Trophoblast cell (in vitro differentiated cells and primary cell): ENCODE measurements at regions not wholly inside any gene's neighbourhood (a gene's known extent, or its start where the extent isn't known, plus 50 kb on each side); places are given as distances from the start of the nearest gene placed in this dataset.

ENCODE experiments used
- DNase-seq, 2 donors: peaks; one replicate each; pipeline ENCODE4 v3.0.0-alpha.2; 2016
- H2AFZ ChIP-seq: 2 replicates; pipeline ENCODE4 v1.6.1; 2013; ENCODE audit warnings: low read length, moderate library complexity, mild to moderate bottlenecking; ENCODE audit not compliant: insufficient read depth, poor library complexity
- H2AK5ac ChIP-seq: 2 replicates; pipeline ENCODE4 v1.6.1; 2013; ENCODE audit warnings: mild to moderate bottlenecking, low read length
- H2BK120ac ChIP-seq: 2 replicates; pipeline ENCODE4 v1.6.1; 2013; ENCODE audit warnings: low read length, mild to moderate bottlenecking, moderate library complexity; ENCODE audit not compliant: insufficient read depth, poor library complexity
- H2BK12ac ChIP-seq: 2 replicates; pipeline ENCODE4 v1.6.1; 2013; ENCODE audit warnings: mild to moderate bottlenecking, low read length, moderate library complexity
- H2BK5ac ChIP-seq: 2 replicates; pipeline ENCODE4 v1.6.1; 2013; ENCODE audit warnings: low read length, low read depth, moderate library complexity, mild to moderate bottlenecking; ENCODE audit not compliant: poor library complexity
- H3K14ac ChIP-seq: 2 replicates; pipeline ENCODE4 v1.6.1; 2013; ENCODE audit warnings: mild to moderate bottlenecking, low read length
- H3K18ac ChIP-seq: 2 replicates; pipeline ENCODE4 v1.6.1; 2013; ENCODE audit warnings: mild to moderate bottlenecking, low read length
- H3K23ac ChIP-seq: 2 replicates; pipeline ENCODE4 v1.6.1; 2013; ENCODE audit warnings: low read length
- H3K27ac ChIP-seq: 2 replicates; pipeline ENCODE4 v1.5.1; 2013; ENCODE audit warnings: low read depth, mild to moderate bottlenecking, inconsistent platforms, low read length, moderate library complexity
- H3K27me3 ChIP-seq: 2 replicates; pipeline ENCODE4 v1.6.1; 2013; ENCODE audit warnings: inconsistent platforms, mild to moderate bottlenecking, low read length, moderate library complexity; ENCODE audit not compliant: insufficient read depth
- H3K36me3 ChIP-seq, 2 experiments: 1 replicate in 1 of 2; 2 replicates in 1 of 2; pipeline ENCODE4 v1.6.1; 2013; ENCODE audit warnings: low read length in 2 of 2, mild to moderate bottlenecking in 2 of 2, moderate library complexity in 1 of 2; ENCODE audit not compliant: insufficient read depth in 2 of 2, control insufficient read depth in 1 of 2
- H3K4ac ChIP-seq: 2 replicates; pipeline ENCODE4 v1.6.1; 2013; ENCODE audit warnings: low read depth, mild to moderate bottlenecking, low read length, moderate library complexity
- H3K4me1 ChIP-seq, 2 experiments: 1 replicate in 1 of 2; 2 replicates in 1 of 2; pipeline ENCODE4 v1.6.1; 2013; ENCODE audit warnings: low read length in 2 of 2, mild to moderate bottlenecking in 2 of 2, moderate library complexity in 1 of 2; ENCODE audit not compliant: insufficient read depth in 2 of 2, control insufficient read depth in 1 of 2
- H3K4me2 ChIP-seq: 2 replicates; pipeline ENCODE4 v1.6.1; 2013; ENCODE audit warnings: inconsistent platforms, mild to moderate bottlenecking, low read length, moderate library complexity
- H3K4me3 ChIP-seq: 2 replicates; pipeline ENCODE4 v1.5.1; 2013; ENCODE audit warnings: mild to moderate bottlenecking, low read depth, low read length, inconsistent platforms
- H3K79me1 ChIP-seq: one replicate; pipeline ENCODE4 v1.6.1; 2013; ENCODE audit warnings: low read length
- H3K79me2 ChIP-seq: 2 replicates; pipeline ENCODE4 v1.6.1; 2013; ENCODE audit warnings: low read length, mild to moderate bottlenecking; ENCODE audit not compliant: control insufficient read depth, insufficient read depth, poor library complexity
- H3K9ac ChIP-seq: 2 replicates; pipeline ENCODE4 v1.6.1; 2013; ENCODE audit warnings: mild to moderate bottlenecking, low read length
- H3K9me3 ChIP-seq: 2 replicates; pipeline ENCODE4 v1.6.1; 2013; ENCODE audit warnings: low read depth, mild to moderate bottlenecking, control low read depth, inconsistent platforms, low read length; ENCODE audit not compliant: insufficient read depth
- H4K12ac ChIP-seq: 2 replicates; pipeline ENCODE4 v1.6.1; 2013; ENCODE audit warnings: low read depth, mild to moderate bottlenecking, low read length, moderate library complexity
- H4K8ac ChIP-seq: 2 replicates; pipeline ENCODE4 v1.6.1; 2013; ENCODE audit warnings: low read depth, mild to moderate bottlenecking, low read length, moderate library complexity
- H4K91ac ChIP-seq: one replicate; pipeline ENCODE4 v1.6.1; 2013; ENCODE audit warnings: low read depth, mild to moderate bottlenecking, low read length, moderate library complexity
- WGBS: extraction: QIAGEN DNeasy Blood & Tissue Kit; methylation state at CpG from one replicate; pipeline ENCODE4 v1.1.7; 2013; ENCODE audit warnings: missing lambda C conversion rate; ENCODE audit not compliant: insufficient read length, insufficient coverage; ENCODE audit errors: extremely low coverage; 5-methylcytosine and 5-hydroxymethylcytosine counted together

GRCh38 chr2:16181062-16181740, 240.9 kb downstream of the MYCN start:
- H3K4me3 ChIP-seq = no peak overlapping the region
- no peak overlapping the region for H2BK120ac ChIP-seq
- H3K79me1 ChIP-seq = no peaks in the 10 kb centered on the region
- no peak overlapping the region for H3K27ac ChIP-seq
- no peak overlapping the region for H3K9ac ChIP-seq
- no CpG with 5 or more reads among the region's 12 CpGs for WGBS
- no peak overlapping the region for H2BK12ac ChIP-seq
- H3K27me3 ChIP-seq = no peaks in the 10 kb centered on the region
- H3K4me2 ChIP-seq = no peak overlapping the region
- H3K14ac ChIP-seq = no peak overlapping the region
- H3K9me3 ChIP-seq = no peaks in the 10 kb centered on the region
- no peak overlapping the region for H2AFZ ChIP-seq
- H4K91ac ChIP-seq = no peak overlapping the region
- peaks cover 2 to 6% of the 10 kb centered on the region in 2 experiments for H3K4me1 ChIP-seq
- H2BK5ac ChIP-seq = no peak overlapping the region
- no peak overlapping the region for H3K18ac ChIP-seq
- H3K4ac ChIP-seq = no peak overlapping the region
- no peak overlapping the region for H4K8ac ChIP-seq
- H3K36me3 ChIP-seq = no peaks in the 10 kb centered on the region
- H3K23ac ChIP-seq = no peak overlapping the region
- no peaks in the 10 kb centered on the region for H3K79me2 ChIP-seq
- H4K12ac ChIP-seq = no peak overlapping the region
- DNase-seq = no peak
- H2AK5ac ChIP-seq = no peak overlapping the region

DNA sequence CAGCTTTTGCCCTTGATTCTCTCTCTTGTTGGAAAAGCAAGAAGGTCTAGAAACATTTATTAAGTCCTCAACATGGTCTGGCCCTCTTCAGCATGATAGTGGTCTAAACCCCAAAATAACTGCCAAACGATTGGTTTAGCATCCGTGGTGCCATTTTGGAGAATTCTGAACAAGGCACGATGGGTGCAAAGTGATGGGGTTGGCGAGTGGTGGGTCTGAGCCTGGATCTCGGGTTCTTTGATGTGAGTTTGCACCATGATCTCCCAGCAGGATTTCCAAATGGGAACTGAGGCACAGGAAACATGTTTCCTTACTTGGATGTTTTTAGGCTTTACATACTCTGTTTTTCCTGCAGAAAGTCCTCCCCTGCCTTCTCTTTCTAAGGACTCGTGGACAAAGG, 240.3 kb downstream of the MYCN start:
- Histone ChIP-seq H4K8ac (no peak overlapping the region), H3K36me3 (no peaks in the 10 kb centered on the region), H3K27me3 (no peaks in the 10 kb centered on the region), H3K18ac (no peak overlapping the region), H2BK12ac (no peak overlapping the region), H2AK5ac (no peak overlapping the region), H2BK5ac (no peak overlapping the region), H2BK120ac (no peak overlapping the region), H2AFZ (no peak overlapping the region), H3K27ac (no peak overlapping the region), H3K9ac (no peak overlapping the region), H3K4me3 (no peak overlapping the region), H3K79me2 (no peaks in the 10 kb centered on the region), H3K4ac (no peak overlapping the region), H3K23ac (no peak overlapping the region), H4K12ac (no peak overlapping the region), H3K14ac (no peak overlapping the region), H3K79me1 (no peaks in the 10 kb centered on the region), H3K9me3 (no peaks in the 10 kb centered on the region), H3K4me2 (no peak overlapping the region), H3K4me1 (peaks cover 2 to 6% of the 10 kb centered on the region in 2 experiments), H4K91ac (no peak overlapping the region)
- no peak for DNase-seq
- WGBS = no CpG with 5 or more reads among the region's 6 CpGs

- Histone ChIP-seq H4K12ac (no peak overlapping the region), H2AFZ (no peak overlapping the region), H3K4me1 (peaks cover 2 to 8% of the 10 kb centered on the region in 2 experiments), H3K27me3 (no peaks in the 10 kb centered on the region), H2BK12ac (peak overlapping the region; percentile 45), H3K23ac (no peak overlapping the region), H3K36me3 (no peaks in the 10 kb centered on the region), H2BK5ac (no peak overlapping the region), H4K91ac (no peak overlapping the region), H3K4ac (no peak overlapping the region), H2AK5ac (peak overlapping the region; percentile 77), H3K9me3 (no peaks in the 10 kb centered on the region), H3K18ac (peak overlapping the region; percentile 38), H3K4me2 (no peak overlapping the region), H3K9ac (no peak overlapping the region), H3K4me3 (no peak overlapping the region), H3K79me2 (no peaks in the 10 kb centered on the region), H3K79me1 (peaks cover 2% of the 10 kb centered on the region), H2BK120ac (no peak overlapping the region), H3K27ac (no peak overlapping the region), H4K8ac (no peak overlapping the region), H3K14ac (no peak overlapping the region)
- DNase-seq = no peak
- no CpG with 5 or more reads among the region's 8 CpGs for WGBS
These were observed 239.5 kb downstream of the MYCN start for GRCh38 chr2:16179701-16180416.

DNA sequence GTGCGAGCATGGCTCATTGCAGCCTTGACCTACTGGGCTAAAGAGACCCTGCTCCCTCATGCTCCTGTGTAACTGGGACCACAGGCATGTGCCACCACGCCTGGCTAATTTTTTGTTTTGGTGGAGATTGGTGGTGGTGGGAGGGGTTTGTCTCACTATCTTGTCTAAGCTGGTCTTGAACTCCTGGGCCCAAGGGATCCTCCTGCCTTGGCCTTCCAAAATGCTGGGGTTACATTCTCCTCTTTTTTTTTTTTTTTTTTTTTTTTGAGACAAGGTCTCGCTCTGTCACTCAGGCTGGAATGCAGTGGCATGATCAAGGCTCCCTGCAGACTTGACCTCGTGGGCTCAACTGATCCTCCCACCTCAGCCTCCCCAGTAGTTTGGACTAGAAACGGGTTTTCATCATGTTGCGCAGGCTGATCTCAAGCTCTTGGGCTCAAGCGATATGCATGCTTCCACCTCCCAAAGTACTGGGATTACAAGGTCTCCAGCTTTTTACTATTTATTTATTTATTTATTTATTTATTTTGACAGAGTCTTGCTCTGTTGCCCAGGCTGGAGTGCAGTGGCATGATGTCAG, 238.3 kb downstream of the MYCN start:
- no peak overlapping the region for H3K4me3 ChIP-seq
- no peak overlapping the region for H3K9ac ChIP-seq
- H3K23ac ChIP-seq = no peak overlapping the region
- H3K36me3 ChIP-seq = no peaks in the 10 kb centered on the region
- H3K4ac ChIP-seq = no peak overlapping the region
- no peaks in the 10 kb centered on the region for H3K9me3 ChIP-seq
- no peak for DNase-seq
- no peaks in the 10 kb centered on the region for H3K27me3 ChIP-seq
- H4K8ac ChIP-seq = no peak overlapping the region
- H4K91ac ChIP-seq = no peak overlapping the region
- peaks cover 2% of the 10 kb centered on the region for H3K79me1 ChIP-seq
- no peak overlapping the region for H2BK12ac ChIP-seq
- H2BK120ac ChIP-seq = no peak overlapping the region
- no peak overlapping the region for H2AK5ac ChIP-seq
- peaks cover 2 to 8% of the 10 kb centered on the region in 2 experiments for H3K4me1 ChIP-seq
- no CpG with 5 or more reads among the region's 7 CpGs for WGBS
- no peak overlapping the region for H3K4me2 ChIP-seq
- H3K18ac ChIP-seq = no peak overlapping the region
- H2AFZ ChIP-seq = no peak overlapping the region
- H3K14ac ChIP-seq = no peak overlapping the region
- no peak overlapping the region for H3K27ac ChIP-seq
- H2BK5ac ChIP-seq = no peak overlapping the region
- H4K12ac ChIP-seq = no peak overlapping the region
- H3K79me2 ChIP-seq = no peaks in the 10 kb centered on the region
